IPS-18a (cell line): ENCODE measurements at regions not wholly inside any gene's neighbourhood (a gene's known extent, or its start where the extent isn't known, plus 50 kb on each side); places are given as distances from the start of the nearest gene placed in this dataset.

Experiments used
- H3K27ac ChIP-seq: one replicate; pipeline ENCODE4 v1.5.1; 2013; ENCODE audit warnings: low read length
- H3K27me3 ChIP-seq: one replicate; pipeline ENCODE4 v1.6.1; 2013; ENCODE audit warnings: mild to moderate bottlenecking, low read length; ENCODE audit not compliant: control insufficient read depth, insufficient read depth
- H3K36me3 ChIP-seq: one replicate; pipeline ENCODE4 v1.6.1; 2013; ENCODE audit warnings: low read depth, low read length; ENCODE audit not compliant: control insufficient read depth
- H3K4me1 ChIP-seq: one replicate; pipeline ENCODE4 v1.6.1; 2013; ENCODE audit warnings: low read depth, low read length; ENCODE audit not compliant: control insufficient read depth
- H3K4me3 ChIP-seq: one replicate; pipeline ENCODE4 v1.5.1; 2013; ENCODE audit warnings: low read length
- H3K9ac ChIP-seq: one replicate; pipeline ENCODE4 v1.6.1; 2013; ENCODE audit warnings: mild to moderate bottlenecking, low read length, moderate library complexity
- H3K9me3 ChIP-seq: one replicate; pipeline ENCODE4 v1.6.1; 2013; ENCODE audit warnings: low read depth, low read length; ENCODE audit not compliant: control insufficient read depth

- Histone ChIP-seq H3K36me3 (no peaks in the 10 kb centered on the region), H3K4me1 (peaks cover 14% of the 10 kb centered on the region), H3K4me3 (no peak overlapping the region), H3K9ac (no peak overlapping the region), H3K27ac (no peak overlapping the region), H3K9me3 (no peaks in the 10 kb centered on the region), H3K27me3 (no peaks in the 10 kb centered on the region)
These were observed 76.5 kb downstream of the RTL9 start for GRCh38 chrX:110435196-110435595.

GRCh38 chrX:110436523-110436922 is 77.9 kb downstream of the RTL9 start:
- H3K4me3 ChIP-seq: no peak overlapping the region
- H3K9ac ChIP-seq: no peak overlapping the region
- peaks cover 14% of the 10 kb centered on the region for H3K4me1 ChIP-seq
- no peaks in the 10 kb centered on the region for H3K36me3 ChIP-seq
- no peak overlapping the region for H3K27ac ChIP-seq
- no peaks in the 10 kb centered on the region for H3K27me3 ChIP-seq
- H3K9me3 ChIP-seq: no peaks in the 10 kb centered on the region

GRCh38 chrX:110437686-110438085 is 79.0 kb downstream of the RTL9 start:
- no peaks in the 10 kb centered on the region for H3K27me3 ChIP-seq
- no peak overlapping the region for H3K27ac ChIP-seq
- H3K4me3 ChIP-seq: no peak overlapping the region
- no peaks in the 10 kb centered on the region for H3K9me3 ChIP-seq
- peaks cover 14% of the 10 kb centered on the region for H3K4me1 ChIP-seq
- H3K9ac ChIP-seq: no peak overlapping the region
- no peaks in the 10 kb centered on the region for H3K36me3 ChIP-seq

GRCh38 chrX:110440016-110440805 is 81.6 kb downstream of the RTL9 start:
- Histone ChIP-seq H3K27ac (no peak overlapping the region), H3K9ac (no peak overlapping the region), H3K4me3 (no peak overlapping the region), H3K27me3 (no peaks in the 10 kb centered on the region), H3K9me3 (no peaks in the 10 kb centered on the region), H3K4me1 (peaks cover 19% of the 10 kb centered on the region), H3K36me3 (no peaks in the 10 kb centered on the region)

- no peaks in the 10 kb centered on the region for H3K27me3 ChIP-seq
- H3K9me3 ChIP-seq: no peaks in the 10 kb centered on the region
- H3K36me3 ChIP-seq: no peaks in the 10 kb centered on the region
- H3K27ac ChIP-seq: no peak overlapping the region
- peaks cover 27% of the 10 kb centered on the region for H3K4me1 ChIP-seq
- H3K4me3 ChIP-seq: no peak overlapping the region
- no peak overlapping the region for H3K9ac ChIP-seq
These were observed 84.0 kb downstream of the RTL9 start for GRCh38 chrX:110442635-110443034.

GRCh38 chrX:110444996-110445395 is 86.3 kb downstream of the RTL9 start:
- Histone ChIP-seq H3K4me3 (no peak overlapping the region), H3K27ac (no peak overlapping the region), H3K27me3 (no peaks in the 10 kb centered on the region), H3K9ac (no peak overlapping the region), H3K4me1 (peaks cover 13% of the 10 kb centered on the region), H3K9me3 (no peaks in the 10 kb centered on the region), H3K36me3 (no peaks in the 10 kb centered on the region)

GRCh38 chrX:110448459-110448858 is 89.8 kb downstream of the RTL9 start:
- H3K27ac ChIP-seq: no peak overlapping the region
- H3K36me3 ChIP-seq: no peaks in the 10 kb centered on the region
- no peak overlapping the region for H3K4me3 ChIP-seq
- no peaks in the 10 kb centered on the region for H3K9me3 ChIP-seq
- no peak overlapping the region for H3K9ac ChIP-seq
- peaks cover 13% of the 10 kb centered on the region for H3K4me1 ChIP-seq
- H3K27me3 ChIP-seq: no peaks in the 10 kb centered on the region

DNA sequence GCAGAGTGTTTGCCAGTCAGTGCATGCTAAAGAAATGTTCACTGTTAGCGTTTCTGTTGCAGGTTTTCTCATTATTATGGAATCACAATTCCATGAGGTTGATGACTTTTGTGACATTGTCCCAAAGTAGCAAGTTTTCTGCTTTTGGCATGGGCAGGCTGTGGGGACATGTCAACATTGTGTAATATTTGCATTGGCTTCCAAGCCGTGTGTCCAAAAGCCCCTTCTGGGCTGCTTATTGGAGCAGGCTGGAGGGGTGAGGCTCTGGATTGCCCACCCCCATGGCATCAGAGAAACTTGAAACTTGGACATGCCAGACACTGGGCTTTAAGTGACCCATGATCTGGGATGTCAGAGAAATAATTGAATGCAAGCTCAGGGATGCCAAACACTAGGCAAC is 90.7 kb downstream of the RTL9 start:
- Histone ChIP-seq H3K9me3 (no peaks in the 10 kb centered on the region), H3K36me3 (no peaks in the 10 kb centered on the region), H3K4me3 (no peak overlapping the region), H3K4me1 (peaks cover 13% of the 10 kb centered on the region), H3K27me3 (no peaks in the 10 kb centered on the region), H3K9ac (no peak overlapping the region), H3K27ac (no peak overlapping the region)

DNA sequence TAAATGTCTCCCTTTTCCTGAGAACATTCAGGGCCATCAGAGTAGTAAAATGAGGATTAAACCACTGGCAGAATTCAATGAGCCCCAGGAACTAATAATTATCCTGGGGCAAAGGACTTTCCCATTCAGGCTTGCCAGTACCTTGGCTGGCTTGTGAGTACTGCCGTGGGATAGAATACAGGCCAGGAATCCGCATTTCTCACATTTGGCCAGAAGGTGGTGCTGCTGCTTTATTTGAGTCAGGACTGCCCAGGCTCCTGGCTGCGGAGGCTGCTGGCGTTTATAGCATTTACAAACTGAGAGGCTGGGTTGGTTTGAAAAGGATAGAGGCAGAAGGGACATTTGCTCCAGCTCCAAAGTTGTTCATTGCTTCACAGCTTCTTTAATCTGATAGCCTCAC is 91.4 kb downstream of the RTL9 start:
- Histone ChIP-seq H3K4me3 (no peak overlapping the region), H3K27me3 (no peaks in the 10 kb centered on the region), H3K27ac (no peak overlapping the region), H3K36me3 (no peaks in the 10 kb centered on the region), H3K9ac (no peak overlapping the region), H3K9me3 (no peaks in the 10 kb centered on the region), H3K4me1 (peaks cover 9% of the 10 kb centered on the region)

GRCh38 chrX:110454336-110454735 is 95.7 kb downstream of the RTL9 start:
- Histone ChIP-seq H3K9ac (no peak overlapping the region), H3K4me3 (no peak overlapping the region), H3K36me3 (no peaks in the 10 kb centered on the region), H3K27ac (no peak overlapping the region), H3K4me1 (no peaks in the 10 kb centered on the region), H3K27me3 (no peaks in the 10 kb centered on the region), H3K9me3 (no peaks in the 10 kb centered on the region)

GRCh38 chrX:110462957-110463356 is 104.3 kb downstream of the RTL9 start:
- Histone ChIP-seq H3K27ac (no peak overlapping the region), H3K36me3 (no peaks in the 10 kb centered on the region), H3K4me3 (no peak overlapping the region), H3K9me3 (no peaks in the 10 kb centered on the region), H3K4me1 (no peaks in the 10 kb centered on the region), H3K9ac (no peak overlapping the region), H3K27me3 (no peaks in the 10 kb centered on the region)

DNA sequence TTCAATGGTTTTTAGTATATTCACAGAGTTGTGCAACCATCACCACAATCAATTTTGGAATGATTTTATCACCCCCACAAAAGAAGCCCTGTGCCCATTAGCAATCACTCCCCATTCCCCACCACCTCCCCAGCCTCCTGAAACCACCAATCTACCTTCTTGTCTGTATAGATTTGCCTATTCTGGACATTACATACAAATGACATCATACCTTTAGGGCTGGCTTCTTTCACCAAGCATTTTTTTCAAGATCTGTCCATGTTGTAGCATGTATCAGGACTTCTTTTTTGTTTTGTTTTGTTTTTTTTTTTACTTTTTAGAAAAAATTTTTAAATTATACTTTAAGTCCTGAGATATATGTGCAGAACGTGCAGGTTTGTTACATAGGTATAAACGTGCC is 108.1 kb downstream of the RTL9 start:
- Histone ChIP-seq H3K4me3 (no peak overlapping the region), H3K27me3 (no peaks in the 10 kb centered on the region), H3K9me3 (no peaks in the 10 kb centered on the region), H3K9ac (no peak overlapping the region), H3K4me1 (no peaks in the 10 kb centered on the region), H3K27ac (no peak overlapping the region), H3K36me3 (no peaks in the 10 kb centered on the region)
